Effector CD4-positive, alpha-beta T cell (primary cell): ENCODE measurements at regions not wholly inside any gene's neighbourhood (a gene's known extent, or its start where the extent isn't known, plus 50 kb on each side); places are given as distances from the start of the nearest gene placed in this dataset.

ENCODE experiments used
- DNase-seq: peaks from one replicate; pipeline ENCODE4 v3.0.0-alpha.2; 2020

GRCh38 chr13:75919660-75920199 lies 283.6 kb downstream of the LMO7 start:
- no peak for DNase-seq

GRCh38 chr13:75915066-75915465 lies 278.9 kb downstream of the LMO7 start:
- no peak for DNase-seq

GRCh38 chr13:75913925-75914324 lies 277.8 kb downstream of the LMO7 start:
- DNase-seq: no peak

GRCh38 chr13:75910591-75910990 lies 274.5 kb downstream of the LMO7 start:
- DNase-seq: no peak
